AG09319 (cell line): ENCODE measurements at regions not wholly inside any gene's neighbourhood (a gene's known extent, or its start where the extent isn't known, plus 50 kb on each side); places are given as distances from the start of the nearest gene placed in this dataset.
A peak's percentile ranks its signal among the peaks of the same experiment; 100 is the strongest.

Experiments
- DNase-seq: peaks from one replicate; pipeline ENCODE4 v3.0.0-alpha.2; 2010; ENCODE audit warnings: low read depth; ENCODE audit errors: extremely low read depth
- TF ChIP-seq, protein P1 (sequence below): IDR thresholded peaks from 2 replicates; pipeline ENCODE4 v1.5.1; 2011; ENCODE audit warnings: low read depth, mild to moderate bottlenecking, inconsistent platforms, low read length, moderate library complexity

- no peak for DNase-seq
- TF ChIP-seq, protein P1, sequence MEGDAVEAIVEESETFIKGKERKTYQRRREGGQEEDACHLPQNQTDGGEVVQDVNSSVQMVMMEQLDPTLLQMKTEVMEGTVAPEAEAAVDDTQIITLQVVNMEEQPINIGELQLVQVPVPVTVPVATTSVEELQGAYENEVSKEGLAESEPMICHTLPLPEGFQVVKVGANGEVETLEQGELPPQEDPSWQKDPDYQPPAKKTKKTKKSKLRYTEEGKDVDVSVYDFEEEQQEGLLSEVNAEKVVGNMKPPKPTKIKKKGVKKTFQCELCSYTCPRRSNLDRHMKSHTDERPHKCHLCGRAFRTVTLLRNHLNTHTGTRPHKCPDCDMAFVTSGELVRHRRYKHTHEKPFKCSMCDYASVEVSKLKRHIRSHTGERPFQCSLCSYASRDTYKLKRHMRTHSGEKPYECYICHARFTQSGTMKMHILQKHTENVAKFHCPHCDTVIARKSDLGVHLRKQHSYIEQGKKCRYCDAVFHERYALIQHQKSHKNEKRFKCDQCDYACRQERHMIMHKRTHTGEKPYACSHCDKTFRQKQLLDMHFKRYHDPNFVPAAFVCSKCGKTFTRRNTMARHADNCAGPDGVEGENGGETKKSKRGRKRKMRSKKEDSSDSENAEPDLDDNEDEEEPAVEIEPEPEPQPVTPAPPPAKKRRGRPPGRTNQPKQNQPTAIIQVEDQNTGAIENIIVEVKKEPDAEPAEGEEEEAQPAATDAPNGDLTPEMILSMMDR, result no peak
Observed at GRCh38 chr3:148331081-148331846, 366.4 kb upstream of the AGTR1 start.

DNA sequence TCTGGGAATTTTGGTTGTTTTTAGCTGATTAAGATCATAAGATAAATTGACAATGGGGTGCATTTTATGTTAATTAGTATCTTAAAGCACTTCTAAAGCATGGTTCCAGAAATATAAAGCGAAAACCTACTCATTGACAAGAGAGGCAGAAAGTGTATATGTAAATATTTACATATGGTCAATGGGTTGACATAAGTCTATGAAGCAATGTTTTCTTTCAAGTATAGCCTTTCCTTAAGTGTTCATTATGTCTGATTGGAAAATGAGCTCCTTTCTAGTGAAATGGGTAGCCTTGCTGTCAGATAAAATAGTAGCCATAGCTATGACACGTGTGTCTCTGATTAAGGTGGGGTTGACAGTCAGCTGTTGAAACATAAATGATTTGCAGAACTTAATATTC is 365.2 kb upstream of the AGTR1 start:
- no peak for DNase-seq
- TF ChIP-seq, protein P1, result no peak

DNA sequence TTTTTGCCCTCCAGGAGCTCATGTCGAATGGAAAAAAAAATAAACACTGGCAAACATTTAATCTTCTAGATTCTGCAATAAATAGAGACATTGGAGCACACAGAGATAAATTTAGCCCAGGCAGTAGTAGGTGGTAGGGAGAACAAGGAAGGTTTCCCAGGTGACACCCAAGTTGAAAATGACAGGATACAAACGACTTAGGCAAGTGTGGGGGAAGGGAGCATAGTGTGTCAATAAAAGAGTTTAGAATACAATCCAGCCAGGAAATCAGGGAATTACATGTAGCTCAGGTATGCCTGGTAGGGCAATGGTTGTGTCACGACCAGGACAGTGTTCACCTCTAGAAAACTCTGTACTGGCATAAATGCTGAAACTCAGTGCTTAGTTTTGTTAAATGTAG is 364.6 kb upstream of the AGTR1 start:
- TF ChIP-seq, protein P1, result no peak
- DNase-seq, result no peak

- no peak for DNase-seq
Observed at GRCh38 chr3:148335612-148336011, 362.1 kb upstream of the AGTR1 start.

GRCh38 chr3:148343416-148343815 is 354.3 kb upstream of the AGTR1 start:
- TF ChIP-seq, protein P1, result no peak
- no peak for DNase-seq

More at GRCh38 chr3:148335612-148336011, 362.1 kb upstream of the AGTR1 start:
- TF ChIP-seq, protein P1, result no peak

GRCh38 chr3:148344521-148344920 is 353.2 kb upstream of the AGTR1 start:
- TF ChIP-seq, protein P1, result no peak
- no peak for DNase-seq

GRCh38 chr3:148360051-148360450 is 337.7 kb upstream of the AGTR1 start:
- peak; percentile 1 for DNase-seq
- TF ChIP-seq, protein P1, result no peak
